SK-N-MC (cell line): ENCODE measurements at regions not wholly inside any gene's neighbourhood (a gene's known extent, or its start where the extent isn't known, plus 50 kb on each side); places are given as distances from the start of the nearest gene placed in this dataset.

Source experiments
- EZH2 ChIP-seq: fragments of 200-600 bp; sonication (generic); IDR thresholded peaks from one replicate; pipeline ENCODE4 v1.6.1; 2017; ENCODE audit warnings: antibody characterized with exemption
- POLR2AphosphoS5 ChIP-seq: IDR thresholded peaks from 2 replicates; pipeline ENCODE4 v1.6.1; 2012; ENCODE audit warnings: mild to moderate bottlenecking, low read depth, low read length, borderline replicate concordance

GRCh38 chr1:208907790-208908189 lies 663.6 kb upstream of the PLXNA2 start:
- TF ChIP-seq EZH2 = no peak
- no peak for TF ChIP-seq POLR2AphosphoS5
